CD1c-positive myeloid dendritic cell (primary cell): ENCODE measurements at regions not wholly inside any gene's neighbourhood (a gene's known extent, or its start where the extent isn't known, plus 50 kb on each side); places are given as distances from the start of the nearest gene placed in this dataset.

Experiments used
- DNase-seq: peaks from one replicate; pipeline ENCODE4 v3.0.0-alpha.2; 2016; ENCODE audit errors: extremely low spot score

DNA sequence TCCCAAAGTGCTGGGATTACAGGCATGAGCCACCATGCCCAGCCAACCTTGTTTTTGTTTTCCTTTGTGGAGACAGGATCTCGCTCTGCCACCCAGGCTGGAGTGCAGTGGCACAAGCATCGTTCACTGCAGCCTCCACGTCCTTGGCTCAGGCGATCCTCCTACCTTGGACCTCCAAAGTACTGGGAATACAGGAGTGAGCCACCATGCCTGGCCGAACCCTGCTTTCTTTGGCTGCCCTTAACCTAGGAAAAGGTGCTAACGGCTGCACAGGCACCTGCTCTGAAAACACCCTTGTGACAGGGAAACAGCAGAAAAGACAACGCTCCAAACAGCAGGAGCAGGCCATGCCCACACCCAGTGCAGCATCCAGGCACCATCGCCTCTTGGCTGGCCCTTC is 71.9 kb downstream of the OAT start:
- DNase-seq = no peak

DNA sequence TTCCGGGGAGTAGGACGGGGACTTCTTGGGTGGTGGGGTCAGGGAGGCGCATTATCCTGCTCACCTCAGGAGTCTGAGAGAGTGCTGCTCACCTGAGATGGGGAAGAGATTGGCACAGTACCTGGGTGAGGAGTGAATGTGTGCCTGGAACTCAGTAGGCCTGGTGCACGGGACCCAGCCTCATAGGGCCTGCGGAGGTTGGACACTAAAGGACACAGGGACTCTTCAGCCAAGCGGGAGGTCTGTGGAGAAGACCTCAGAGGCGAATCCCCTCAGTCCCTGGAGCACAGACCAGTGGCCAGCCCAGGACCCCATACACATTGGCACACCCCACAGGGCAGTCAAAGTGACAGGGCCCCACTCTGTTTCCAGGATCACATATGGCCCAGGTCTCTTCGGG is 73.2 kb downstream of the OAT start:
- DNase-seq = no peak

DNA sequence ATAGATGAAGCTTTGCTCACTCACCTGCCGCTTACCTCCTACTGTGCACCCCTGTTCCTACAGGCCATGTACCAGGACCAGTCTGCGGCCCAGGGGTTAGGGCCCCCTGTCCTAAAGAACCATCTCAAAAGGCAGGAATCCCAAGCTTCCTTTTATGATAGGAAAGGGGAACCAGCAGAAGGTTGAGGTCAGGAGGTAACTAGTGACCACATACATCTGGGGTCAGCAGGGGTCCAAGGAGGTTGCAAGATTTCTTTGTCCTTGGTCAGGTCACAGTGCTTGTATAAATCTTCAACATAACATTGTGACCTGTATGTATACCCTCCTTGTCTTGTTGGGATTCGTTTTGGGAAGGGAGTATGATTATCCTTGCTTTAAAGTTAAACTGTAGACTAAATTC is 73.8 kb downstream of the OAT start:
- peak; percentile 16 for DNase-seq

DNA sequence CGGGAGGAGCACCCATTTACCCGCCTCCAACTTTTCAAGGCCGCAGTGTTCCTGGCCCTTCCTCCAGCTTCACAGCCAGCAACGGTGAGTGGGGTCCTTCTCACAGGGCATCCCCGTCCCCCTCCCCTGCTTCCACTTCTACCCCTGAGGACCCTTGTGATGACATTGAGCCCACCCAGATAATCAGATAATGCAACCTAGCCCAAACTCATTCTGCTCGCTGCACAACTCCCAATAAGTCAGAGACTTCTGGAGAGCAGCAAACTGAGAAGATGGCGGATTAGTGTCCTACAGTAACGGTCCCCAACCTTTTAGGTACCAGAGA is 74.5 kb downstream of the OAT start:
- DNase-seq = no peak

DNA sequence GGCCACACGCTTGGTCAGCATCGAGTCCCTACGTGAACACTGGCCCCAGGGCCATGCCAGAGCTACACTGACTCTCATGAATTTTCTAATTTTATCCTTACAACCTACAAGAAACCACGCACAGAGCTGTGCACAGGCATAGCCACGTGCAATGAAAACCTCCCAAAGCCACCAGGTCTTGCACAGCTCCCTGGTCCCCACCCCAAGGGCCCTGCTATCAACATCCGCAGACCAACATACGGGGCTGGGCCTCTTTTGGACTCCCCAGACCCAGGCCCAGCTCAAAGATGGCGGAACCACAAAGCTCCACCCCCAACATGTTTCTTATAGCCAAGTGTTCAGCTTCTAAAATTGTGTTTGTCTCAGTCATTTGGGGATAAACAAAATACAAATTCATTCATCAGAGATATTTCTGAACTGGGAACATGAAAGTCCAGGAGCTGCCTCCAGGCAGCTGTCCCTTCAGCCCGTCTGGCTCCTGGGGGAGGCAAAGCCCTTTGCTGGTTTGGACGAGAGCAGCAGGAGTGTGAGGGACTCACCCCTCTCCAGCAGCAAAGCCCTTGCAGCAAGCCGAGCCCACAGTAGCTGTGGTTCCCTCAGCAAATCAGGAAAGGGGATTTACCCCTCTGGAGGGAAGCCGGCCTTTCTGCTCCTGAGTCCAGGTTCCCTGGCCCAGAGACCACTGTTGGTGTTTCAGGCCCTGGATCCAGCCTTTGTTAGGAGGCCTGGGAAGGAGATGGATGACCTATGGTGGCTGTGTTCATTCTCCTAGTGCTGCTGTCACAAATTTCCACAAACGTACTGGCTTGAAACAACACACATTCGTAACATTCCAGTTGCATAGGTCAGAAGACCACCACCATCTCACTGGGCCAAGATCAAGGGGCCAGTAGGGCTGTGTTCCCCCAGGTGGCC is 75.1 kb downstream of the OAT start:
- no peak for DNase-seq

DNA sequence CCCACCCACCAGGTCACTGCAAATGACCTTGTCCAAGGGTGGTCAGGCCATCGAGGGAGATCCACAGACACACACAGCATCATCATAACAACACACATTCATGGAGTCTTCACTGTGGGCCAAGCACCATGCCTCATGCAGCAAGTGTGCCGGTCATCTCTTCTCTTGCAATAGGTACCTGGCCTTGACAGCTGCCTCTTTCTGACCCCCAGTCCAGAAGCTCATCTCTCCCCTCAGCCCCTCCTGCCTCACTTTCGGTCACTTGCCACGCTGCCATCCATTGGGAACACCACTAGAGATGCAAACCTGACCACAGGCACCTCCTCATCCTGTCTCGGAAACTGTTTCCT is 75.9 kb downstream of the OAT start:
- no peak for DNase-seq

DNA sequence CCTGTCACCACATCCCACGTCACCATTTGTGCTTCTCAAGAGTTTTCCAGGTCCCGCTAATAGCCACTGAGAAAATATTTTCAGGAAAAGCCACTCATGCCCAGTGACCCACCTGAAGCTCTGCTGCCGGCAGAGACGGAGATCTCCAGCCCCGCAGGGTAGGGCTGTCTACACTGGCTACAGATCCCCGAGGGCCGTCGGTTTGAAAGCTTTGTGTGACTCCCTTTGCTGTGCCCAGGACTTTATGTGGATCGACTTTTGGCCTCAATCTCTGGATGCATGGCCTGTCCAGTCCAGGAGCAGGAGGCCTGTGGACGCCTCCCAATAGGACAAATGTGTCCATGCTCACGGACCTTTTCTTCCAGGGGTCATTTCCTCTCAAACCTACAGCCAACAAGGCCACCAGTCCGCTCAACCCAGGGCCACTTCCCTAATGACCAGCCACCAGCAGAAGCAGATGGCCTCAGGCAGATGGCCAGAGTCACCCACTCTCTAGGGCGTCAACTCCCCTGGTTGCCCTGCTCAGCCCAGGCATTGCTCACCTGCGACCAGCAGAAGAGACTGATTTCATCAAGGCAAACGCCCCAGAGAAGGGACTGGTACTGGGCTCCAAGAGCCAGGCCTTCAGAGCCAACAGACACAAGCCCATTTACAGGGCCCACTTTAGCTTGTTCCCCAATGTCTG is 76.4 kb downstream of the OAT start:
- no peak for DNase-seq

DNA sequence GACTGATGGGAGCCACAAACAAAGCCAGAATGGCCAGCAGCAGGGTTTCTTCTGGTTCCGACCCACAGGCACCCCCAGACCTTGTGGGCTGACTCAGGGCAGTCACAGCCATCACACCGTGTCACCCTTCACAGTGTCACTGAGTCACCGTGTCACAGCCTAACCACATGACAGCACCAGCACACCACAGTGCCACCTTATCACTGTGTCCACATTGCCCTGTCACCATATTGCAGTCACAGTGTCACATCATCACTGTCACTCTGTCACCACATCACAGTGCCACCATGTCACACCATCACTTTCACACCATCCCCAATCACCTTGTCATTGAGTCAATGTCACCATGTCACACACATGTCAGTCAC is 77.0 kb downstream of the OAT start:
- DNase-seq = peak; percentile 20

DNA sequence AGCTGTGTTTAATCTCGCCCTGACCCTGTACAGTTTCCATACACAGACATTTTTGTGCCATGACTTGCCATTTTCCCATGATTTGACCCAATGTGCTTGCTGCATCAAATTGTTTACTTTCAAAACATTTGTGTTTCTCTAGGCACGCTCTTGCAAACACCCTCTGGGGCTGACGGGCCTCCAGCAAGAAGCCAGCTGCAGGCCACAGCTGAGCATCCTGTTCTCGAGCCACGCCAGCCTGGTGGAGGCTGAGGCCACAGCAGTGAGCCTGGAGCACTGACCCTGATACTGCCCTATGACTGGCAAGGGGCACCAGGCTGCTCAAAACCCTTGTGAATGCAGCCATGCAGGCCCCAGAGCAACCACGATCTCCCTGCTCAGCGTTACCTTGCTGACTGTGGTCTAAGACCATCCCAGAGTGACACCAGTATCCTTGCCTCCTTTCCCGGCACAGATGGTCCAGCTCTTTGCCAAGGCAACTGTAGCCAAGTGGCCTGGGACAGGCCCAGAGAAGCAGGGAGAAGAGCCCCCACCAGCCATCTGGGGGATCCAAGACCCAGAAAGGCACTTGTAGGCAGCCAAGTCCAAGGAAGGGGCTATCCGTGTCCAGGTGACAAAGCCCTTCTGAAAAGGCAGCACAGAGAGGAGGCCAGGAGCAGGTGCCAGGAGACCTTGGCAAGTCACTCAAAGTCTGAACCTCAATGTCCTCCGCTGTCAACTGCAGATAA is 78.5 kb downstream of the OAT start:
- no peak for DNase-seq

DNA sequence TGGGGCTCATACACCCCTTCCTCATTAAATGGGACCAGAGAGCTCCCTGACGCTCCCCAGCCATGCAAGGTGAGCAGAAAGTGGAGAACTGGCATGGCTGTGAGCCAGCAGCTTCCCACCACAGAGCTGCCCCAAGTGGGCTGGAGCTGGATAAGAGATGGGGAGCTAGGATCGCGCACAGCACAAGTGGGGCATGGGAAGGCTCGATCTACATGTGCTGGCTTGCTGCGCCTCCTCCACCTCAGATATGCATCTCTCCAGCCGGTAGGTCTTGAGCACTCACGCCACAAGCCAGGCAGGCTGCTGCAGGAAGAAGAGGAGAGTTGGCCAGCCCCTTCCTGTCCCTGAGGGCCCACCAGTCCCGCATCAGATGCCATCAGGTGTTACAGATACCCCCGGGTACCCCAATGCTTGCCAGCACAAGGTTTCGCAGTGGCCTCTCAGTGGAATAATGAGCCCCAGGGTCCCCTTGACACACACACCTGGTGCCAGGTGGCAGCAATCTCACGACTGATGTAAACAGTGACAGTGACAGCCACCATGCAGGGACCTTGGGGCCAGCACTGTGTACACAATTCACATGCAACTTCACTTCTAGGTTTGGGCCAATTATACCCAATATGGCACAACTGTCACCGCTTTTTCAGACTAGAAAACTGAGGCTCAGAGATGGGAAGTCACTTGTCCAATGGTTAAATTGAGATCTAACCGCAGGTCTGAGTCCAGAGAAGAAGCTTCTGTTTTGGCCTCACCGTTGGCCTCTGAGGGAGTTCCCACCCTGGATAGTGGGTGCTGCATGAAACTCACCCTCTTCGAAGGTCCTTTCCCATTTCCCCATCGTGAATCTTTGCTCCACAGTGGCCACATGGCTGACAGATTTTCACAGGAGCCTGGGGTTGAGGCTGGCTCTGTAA is 79.3 kb downstream of the OAT start:
- no peak for DNase-seq

DNA sequence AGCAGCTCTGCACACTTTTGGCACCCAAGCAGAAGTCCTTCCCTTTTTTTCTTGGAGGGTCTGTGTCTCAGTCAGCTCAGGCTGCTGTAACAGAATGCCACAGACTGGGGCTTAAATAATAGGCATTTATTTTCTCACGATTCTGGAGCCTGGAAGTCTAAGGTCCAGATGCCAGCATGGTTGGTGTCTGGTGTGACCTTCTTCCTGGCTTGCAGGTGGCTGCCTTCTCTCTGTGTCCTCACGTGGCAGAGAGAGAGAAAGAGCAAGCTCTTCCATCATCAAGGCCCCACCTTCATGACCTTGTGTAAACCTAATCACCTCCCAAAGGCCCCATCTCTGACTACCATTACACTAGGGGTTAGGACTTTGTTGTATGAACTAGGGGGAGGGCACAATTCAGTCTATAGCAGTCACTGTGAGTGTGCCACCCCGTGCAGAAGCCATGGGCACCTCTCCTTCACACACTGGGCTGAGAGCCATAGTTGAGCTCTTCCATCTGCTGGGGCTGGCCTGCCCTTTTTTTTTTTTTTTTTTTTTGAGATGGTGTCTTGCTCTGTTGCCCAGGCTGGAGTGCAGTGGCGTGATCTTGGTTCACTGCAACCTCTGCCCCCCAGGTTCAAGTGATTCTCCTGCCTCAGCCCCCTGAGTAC is 80.3 kb downstream of the OAT start:
- no peak for DNase-seq

DNA sequence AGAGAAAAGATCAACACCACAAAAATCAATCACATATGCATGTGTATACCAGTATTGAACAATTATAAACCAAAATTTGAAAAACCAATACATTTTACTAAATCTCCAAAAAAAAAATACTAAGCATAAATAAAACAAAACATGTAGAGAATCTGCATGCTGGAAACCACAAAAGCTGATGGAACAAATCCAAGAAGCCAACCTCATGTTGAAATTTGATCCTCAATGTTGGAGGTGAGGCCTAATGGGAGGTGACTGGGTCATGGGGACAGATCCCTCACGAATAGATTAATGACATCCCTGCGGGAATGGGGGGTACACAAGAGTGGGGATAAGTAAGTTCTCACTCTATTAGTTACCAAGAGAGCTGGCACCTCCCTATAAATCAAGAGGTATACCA is 82.5 kb downstream of the OAT start:
- no peak for DNase-seq

DNA sequence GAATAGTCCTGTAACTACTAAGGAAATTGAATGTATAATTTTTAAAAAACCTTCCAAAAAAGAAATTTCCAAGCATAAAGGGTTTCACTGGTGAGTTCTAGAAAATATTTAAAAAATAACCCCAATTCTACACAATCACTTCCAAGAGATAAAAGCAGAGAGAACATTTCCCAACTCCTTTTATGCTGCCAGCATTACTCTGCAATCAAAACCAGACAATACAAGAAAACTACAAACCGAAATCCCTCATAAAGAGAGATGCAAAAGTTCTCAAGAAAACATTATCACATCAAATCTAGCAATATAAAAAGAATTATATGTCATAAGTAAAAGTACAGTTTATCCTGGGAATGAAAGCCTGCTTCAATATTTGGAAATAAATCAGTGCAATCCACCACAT is 84.8 kb downstream of the OAT start:
- no peak for DNase-seq

DNA sequence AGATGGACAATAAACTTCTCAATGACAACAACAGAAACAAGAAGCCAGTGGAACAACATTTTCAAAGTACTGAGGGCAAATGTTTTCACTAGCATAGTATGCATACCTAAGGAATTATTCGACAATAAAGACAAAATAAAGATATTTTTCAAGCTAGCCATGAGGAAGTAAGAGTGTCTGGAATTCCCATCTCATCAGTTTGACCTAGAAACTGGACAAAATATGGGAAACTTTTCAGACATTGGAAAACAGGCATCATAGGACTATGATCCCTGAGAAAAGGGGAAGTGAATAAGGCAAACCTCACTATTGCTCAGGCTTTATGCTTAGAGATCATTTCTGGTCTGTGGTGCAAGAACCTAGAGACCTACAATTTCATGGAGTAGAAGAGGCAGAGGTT is 86.3 kb downstream of the OAT start:
- peak; percentile 44 for DNase-seq

DNA sequence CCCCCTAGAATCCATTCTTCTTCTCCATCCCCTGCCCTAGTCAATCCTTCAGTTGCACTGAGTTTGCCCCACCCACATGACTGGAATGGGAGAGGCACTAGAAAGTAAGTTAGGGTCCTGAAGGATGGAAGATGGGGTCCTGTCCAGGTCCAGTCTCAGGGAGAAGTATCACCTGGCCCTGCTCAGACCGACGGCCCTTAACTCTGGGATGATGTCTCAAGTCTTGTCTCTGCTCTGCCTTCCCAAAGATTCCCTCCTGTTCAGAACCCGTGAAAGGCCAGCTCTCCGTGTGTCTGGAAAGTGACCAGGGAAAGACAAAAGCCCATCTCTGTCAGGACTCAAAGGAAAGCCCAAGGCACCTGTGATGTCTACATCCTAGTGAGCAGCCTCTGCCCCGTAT is 88.8 kb downstream of the OAT start:
- no peak for DNase-seq

DNA sequence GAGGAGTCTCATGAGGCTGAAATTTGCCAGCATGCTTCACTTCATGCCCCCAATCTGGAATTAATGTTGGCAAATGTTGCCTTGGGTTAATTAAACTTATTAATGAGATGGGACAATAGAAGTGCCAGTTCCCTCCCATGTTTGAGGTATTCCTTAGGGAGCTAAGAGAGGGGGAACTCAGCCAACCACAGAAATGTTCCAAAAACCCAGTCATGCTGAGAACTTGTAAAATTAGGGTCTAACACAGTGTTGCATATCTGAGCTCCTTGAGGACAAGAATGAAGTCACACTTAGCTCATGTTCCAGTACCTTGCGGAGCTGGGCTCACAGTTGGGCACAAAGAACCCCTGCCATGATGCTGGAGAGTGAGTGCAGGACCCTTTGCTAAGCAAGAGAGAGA is 89.4 kb downstream of the OAT start:
- no peak for DNase-seq

DNA sequence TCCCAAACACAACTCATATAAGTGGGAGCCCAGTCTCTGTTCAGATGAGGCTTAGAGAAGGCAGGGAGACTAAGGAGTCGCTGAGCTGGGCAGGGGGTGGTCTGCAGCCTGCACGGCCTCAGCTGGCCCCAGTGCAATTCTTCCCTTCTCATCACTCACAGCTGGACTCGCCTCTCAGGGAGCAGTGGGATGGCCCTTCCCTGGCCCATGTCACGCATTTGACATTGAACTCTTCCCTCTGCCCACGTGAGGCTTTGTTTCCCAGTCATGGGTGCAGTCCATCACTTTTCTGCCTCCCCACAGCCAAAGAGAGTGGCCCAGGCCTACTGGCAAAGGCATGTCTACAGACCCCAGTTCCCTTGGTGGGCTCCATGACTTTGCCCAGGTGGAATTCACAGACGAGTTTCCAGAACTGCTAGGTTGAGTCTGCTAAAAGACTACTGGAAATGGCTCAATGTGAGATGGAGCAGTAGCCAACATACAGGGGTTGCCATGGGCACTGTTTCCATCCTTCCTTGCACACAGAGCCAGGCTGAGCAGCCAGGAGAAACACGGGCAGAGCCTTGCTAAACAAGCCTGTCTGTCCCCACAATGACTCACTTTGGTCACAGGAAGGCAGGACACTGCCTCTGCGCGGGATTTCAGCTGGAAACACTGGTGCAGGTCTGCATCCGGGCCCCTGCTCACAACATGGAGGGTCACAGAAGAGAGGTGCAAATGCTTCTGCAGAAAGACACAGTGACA is 90.1 kb downstream of the OAT start:
- DNase-seq = no peak

DNA sequence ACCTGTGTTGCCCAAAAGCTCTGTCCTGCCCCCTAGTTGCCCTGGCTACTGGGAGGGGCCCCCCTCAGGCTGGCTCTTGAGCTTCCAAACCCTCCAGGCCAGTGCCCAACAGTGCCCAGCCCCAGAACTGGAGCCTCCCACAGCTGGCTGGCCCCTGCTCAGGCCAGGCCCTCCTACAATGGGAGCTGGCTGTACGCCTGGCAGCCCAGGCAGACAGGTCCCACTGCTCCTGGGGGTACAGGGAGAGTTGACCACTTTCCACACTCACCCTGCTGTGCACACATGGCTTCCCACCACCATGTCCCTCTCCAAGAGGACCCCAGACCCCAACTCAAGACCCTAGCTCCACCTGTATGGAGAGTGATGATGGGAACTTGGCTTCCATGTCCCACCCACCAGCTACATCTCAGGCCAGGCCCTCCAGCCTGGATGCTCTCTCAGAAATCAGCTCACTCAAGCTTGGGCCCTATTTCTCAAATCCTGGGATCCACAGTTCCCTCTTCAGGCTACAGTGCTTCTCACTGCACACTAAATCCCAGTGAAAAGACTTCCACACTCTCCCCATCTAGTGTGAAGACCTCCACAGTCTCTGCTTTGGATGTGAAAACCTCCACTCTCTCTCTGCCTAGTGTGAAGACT is 92.6 kb downstream of the OAT start:
- DNase-seq = no peak

DNA sequence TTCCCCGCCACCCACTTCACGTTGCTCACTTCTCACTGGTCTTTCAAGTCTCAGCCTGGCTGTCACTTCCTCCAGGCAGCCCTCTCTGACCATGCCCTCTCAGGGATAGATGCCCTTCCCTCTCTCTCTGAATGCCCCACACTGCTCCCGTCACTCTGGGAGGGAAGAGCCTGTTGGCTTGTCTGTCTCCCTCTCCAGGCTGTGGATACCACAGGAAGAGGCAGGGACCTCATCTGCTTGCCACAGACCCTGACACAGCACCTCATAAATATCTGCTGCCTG is 93.1 kb downstream of the OAT start:
- DNase-seq = peak; percentile 37

DNA sequence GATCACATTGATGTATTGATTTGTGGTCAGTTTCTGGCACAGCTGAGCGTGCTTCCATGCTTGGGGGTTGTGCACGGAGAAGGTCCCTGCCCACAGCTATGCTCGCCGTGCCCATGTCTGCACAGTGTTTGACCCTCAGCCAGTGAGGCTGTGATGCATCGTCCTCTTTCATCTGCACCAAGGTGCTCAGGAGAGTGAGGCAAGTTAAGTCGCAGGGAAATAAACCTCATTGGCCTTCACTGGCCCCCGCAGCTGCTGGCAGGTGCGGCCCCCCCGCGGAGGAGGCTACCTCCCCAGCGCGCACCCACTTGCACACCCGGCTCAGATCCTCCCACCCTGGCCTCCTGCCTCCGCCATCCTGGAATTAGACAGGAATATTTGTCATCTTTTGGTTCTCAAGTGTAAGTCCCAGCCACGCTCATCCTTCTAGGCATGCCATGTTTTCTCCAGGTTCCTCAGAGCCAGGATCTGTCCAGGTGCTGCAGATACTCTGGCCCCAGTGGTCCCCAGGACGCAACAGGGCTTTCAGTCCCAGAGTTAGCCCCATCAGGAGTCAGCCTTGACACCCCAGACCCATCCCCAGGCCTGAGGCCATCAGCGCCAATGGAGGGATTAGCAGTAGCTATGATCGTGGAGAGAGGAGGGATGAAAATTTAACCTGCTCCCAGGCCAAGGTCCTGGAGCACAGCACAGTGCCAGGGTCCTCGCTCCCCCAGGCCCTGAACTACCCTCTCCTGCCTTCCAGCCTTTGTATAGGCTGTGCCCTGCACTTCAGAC is 93.7 kb downstream of the OAT start:
- no peak for DNase-seq
